HT-29 (cell line): ENCODE measurements at regions not wholly inside any gene's neighbourhood (a gene's known extent, or its start where the extent isn't known, plus 50 kb on each side); places are given as distances from the start of the nearest gene placed in this dataset.

Experiments used
- DNase-seq: peaks from one replicate; pipeline ENCODE4 v3.0.0-alpha.2; 2015; ENCODE audit warnings: low spot score

DNA sequence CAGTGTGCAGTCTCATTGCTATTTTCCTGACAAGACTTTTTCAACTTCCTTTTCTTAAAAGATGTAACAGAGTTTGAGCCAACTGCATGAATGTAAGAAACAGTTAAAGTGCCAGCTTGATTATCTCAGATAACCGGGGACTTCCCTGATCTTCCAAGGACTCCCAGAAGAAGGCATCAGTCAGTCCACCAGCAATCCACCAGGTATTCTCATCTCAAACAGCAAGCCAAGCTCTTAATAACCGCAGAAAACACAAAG, 350.1 kb downstream of the LIG4 start:
- DNase-seq, result no peak

DNA sequence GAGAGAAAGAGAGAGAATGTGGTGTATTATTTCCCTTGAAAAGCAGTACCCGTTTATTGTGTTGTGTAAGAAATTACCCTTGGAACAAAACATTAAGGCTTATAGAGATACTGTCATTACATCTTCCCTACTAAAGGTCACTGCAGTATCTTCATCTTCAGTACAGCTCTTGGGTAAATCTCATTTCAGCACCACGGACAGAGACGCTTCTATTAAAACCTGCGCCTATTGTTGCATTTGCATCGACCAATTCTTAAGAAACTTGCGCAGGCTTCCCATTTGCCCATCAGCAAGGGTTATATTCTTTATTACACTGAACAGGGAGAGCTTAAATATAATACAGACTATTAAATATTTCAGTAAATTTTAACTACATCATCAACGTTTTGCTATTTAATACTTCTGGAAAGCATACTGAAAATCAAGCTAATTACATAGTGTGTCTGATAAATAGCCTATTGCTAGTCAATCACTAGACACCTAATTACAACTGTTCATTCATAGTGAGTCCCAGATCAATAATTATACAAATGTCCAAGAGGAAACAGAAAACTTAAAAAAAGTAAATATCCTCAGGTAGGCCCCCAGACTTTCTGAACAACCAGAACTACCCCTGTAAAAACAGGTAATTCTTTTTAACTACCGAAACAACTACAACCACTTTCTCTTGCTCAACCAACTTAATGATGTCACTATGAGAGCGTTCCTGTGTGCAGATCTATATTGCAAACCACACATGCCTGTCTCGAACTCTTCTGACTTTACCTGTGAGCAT, 350.6 kb downstream of the LIG4 start:
- DNase-seq, result peak; percentile 77

DNA sequence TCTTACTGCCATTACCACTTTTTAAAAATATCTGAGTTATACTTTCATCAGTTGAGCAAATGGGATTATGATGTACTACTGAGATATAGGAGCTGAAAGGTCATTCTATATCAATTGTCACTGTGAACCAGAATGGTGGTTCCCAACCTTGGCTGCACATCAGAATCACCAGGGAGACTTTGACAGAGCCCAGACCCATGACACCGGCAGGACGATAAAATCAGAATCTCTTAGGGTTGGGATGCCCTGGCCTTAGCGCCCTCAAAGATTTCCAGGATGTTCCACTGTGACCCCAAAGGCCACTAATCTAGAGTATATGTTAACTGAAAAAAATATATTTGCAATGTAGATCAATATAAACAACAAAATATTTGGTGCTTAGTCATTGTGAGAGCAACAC, 355.1 kb downstream of the LIG4 start:
- DNase-seq, result no peak

DNA sequence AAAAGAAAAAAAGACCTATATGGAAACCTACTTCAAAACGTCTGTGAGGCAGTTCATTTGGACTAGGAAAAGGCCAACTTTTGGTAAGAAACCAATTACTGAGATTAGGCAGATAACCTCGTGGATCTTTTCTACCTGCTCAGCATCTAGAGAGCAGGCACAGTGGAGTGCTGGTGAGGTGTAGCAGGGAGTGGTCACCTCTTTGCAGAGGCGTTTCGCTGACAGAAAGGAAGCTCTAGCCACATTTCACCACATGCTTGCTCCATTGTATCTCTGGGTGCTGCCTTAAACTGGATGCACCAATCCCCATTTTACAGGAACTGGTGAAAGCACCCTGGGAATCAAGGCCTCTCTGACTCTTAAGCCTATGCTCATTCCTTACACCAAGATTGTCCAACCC, 360.5 kb downstream of the LIG4 start:
- no peak for DNase-seq

DNA sequence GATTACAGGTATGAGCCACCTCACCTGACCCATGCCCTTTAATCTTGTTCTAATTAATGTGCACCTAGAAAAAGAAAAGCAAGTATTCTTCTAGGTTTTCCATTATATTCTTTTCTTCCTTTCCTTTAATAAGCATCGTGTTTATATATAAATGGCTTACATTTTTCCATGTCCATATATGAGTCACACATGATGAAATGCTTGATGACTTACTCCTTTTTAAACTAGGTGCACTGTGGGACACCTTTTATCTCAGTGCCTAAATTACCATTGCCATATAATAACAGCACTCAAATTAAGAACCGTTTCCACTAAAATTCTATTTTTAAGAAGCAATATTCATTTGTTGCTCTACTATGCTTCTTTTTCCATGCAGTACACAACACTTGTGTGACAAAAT, 363.3 kb downstream of the LIG4 start:
- no peak for DNase-seq

DNA sequence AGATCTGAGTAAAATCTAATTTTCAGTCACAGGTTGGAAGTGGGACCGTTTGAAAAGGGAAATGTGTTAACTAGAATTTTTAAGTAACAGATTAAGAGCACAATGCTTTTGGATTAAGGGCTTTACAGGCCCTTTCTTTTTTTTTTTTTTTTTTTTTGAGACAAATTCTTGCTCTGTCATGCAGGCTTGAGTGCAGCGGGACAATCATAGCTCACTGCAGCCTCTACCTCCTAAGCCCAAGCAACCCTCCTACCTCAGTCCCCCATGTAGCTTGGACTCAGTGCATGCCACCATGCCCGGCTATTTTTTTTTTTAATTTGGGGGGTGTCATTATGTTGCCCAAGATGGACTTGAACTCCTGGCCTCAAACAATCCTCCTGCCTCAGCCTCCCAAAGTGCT, 363.7 kb downstream of the LIG4 start:
- no peak for DNase-seq

DNA sequence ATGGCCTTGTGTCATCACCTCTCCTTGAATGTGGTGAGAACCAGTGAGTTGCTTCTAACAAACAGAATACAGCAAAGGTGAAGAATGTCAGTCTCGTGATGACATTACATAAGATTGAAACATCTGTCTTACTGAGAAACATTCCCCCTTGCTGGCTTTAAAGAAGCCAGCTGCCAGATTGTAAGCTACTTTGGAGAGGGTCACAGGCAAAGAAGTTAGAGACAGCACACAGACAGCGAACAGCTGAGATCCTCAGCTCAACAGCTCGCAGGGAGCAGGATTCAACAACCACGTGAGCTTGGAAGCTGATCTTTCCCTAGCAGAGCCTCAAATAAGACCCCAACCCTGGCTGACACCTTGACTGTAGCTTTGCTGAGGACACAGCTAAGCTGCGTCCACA, 367.9 kb downstream of the LIG4 start:
- DNase-seq, result no peak

DNA sequence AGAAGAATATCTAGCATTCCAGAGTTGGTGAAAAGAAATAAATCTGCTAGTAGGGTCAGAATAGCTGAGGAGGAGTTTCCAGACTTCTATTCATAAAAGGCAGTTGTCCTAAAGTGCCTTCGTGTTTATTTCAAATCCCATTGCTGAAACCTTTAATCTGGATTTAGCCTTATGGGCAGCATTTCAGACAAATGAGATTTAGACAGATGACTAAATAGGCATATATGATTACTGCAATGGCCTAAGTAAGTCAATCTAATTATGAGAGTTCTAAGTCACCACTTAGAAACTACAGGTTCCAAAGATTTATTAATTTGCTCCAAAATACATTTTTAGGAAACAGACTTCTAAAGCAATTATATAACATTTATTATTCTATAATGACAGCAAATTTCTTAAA, 368.7 kb downstream of the LIG4 start:
- DNase-seq, result no peak

DNA sequence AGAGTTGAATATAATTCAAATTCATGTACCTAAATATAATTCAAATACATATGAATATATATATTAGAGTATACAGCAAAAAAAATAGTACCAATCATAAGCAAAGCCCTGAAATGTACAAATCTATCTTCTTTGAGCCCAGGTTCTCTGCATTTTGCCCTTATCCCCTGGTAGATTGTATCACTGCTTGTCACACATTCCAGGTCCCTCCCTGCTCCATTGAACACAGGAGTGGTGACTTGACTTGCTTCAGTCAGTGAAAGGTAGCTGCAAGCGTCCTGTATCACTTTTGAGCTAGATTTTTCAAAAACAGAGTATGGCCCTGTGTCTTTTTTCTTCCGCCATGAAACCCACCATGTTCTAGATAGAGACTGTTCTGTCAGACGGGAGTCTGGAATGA, 369.4 kb downstream of the LIG4 start:
- no peak for DNase-seq

DNA sequence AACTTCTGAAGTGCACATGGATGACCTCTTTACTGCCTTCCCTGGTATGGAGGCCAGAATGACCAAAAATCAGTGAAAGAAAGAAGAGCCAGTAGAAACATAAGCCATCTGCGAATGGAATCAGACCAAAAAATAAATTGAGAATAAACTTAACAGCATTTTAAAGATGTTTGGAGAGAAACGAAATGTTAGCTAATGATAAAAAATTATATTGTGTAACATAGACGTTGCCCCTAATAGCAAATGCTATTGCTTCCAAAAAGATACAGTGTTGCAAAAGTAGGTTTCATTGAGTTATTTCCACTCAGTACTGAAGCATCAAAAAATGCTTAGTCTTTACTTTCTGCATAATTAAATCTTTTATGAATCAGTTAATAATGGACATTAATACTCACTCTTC, 371.7 kb downstream of the LIG4 start:
- DNase-seq, result no peak

DNA sequence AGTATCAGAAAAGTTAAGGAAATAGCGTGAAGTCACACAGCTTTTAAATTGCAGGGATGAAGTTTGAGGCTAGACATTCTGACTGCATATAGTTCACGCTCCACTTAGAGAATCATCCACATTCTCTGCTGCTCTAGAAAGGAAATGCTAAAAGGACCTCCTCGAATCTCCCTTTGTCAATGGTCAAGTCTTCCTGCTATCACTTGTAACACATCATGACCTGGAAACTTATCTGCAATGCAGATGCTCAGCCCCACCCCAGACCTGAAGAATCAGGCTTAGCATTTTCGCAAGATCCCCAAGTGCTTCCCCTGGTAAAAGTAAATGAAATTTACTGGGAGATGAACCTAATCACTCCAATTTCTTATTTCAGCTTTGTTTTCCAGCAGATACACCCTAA, 372.1 kb downstream of the LIG4 start:
- DNase-seq, result no peak

DNA sequence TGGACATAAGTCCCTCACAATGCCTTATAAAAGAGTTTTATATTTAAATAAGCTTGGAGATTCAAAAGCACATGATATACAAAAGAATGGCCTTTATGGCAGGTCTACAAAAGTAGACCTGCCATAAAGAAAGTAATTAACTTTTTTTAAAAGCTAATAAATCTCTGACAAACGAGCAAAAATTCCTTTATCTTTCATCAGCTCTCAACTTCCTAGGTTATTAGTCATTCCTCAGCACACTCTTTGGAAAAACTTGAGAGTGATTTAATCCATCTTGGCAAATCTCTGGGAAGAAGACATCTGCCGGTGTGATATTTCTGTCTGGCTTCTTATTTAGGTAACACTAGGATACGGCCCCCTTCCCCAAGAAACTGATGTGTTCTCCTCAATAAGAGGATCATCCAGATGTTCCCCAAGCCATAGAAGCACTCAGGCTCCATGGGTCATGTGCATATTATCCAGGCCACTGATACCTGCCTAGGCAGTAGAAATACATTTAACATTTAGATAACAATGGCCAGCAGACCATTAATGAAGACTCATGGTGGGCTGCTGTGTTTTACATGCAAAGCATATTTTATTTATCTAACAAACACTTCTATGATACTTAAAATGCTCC, 372.7 kb downstream of the LIG4 start:
- DNase-seq, result peak; percentile 40

DNA sequence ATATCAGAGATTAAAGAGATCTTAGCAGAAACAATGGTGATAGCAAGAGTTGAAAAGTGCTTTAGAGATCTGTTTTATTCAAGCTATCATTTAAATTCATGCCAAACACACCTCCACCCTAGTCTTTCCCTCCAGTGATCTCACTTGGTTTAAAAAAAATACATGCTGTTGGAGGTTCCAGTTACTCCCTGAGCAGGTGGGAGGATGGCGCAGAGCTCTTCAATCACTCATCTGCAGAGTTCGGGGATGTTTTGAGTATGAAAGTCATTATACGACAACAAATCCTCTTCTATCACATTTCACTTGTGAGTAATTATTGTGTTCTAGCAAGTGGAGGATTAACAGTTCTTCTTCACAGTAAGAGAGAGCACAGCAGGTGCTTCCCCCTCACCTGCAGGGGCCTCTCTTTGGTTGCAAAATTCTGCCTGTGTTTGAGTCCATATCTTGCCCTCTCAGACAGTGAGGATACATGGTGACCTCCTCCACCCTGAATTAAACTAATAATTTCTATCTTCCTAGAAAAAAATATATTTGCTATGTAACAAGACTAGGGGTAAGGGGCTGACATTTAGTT, 376.7 kb downstream of the LIG4 start:
- no peak for DNase-seq

DNA sequence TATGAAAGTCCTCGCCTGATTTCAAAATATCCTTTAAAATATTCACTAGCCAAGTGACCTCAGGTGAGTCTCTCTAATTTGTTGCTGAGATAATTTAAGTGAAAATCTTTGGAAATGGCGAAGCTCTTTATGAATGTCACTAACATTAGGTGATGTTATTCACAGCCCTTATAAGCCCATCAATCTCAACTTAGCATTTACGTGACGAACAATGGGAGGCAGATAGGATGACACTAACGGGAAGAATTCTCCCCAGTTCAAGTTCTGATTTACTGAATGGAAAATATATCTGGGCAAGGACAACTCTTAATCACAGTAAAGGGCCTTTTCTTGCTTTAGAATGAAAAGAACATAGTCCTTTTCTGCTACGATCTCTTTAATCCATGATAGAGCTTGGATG, 378.7 kb downstream of the LIG4 start:
- DNase-seq, result no peak

DNA sequence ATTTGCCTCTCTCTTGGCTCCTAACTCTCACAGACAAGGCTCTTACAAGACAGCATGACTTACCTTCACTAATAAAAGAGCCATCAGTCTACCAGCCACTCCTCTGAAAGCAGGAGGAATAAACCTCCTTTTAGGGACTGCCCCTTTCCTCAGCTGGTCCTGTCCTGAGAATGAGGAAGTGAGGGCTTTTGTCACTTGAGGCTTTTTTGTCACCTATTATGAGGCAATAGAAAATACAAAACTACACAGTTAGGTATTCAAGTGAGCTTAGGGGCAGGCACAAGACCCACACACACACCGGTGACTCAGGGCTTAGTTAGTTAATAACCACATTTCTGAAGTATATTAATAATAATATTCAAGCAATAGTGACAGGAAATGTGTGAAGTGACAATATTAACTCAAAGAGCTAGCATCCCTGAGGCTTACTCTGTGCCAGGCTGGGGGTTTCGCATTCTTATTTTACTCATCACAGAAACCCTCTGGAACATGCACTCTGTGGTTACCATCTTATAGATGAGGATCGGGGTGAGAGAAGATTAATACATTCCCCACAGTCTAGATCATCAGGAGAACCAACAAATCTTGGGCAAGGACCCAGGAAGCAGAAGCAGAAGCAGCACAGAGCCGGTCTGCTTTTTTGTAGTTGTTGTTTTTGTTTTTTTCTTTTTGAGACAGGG, 379.9 kb downstream of the LIG4 start:
- DNase-seq, result peak; percentile 44

DNA sequence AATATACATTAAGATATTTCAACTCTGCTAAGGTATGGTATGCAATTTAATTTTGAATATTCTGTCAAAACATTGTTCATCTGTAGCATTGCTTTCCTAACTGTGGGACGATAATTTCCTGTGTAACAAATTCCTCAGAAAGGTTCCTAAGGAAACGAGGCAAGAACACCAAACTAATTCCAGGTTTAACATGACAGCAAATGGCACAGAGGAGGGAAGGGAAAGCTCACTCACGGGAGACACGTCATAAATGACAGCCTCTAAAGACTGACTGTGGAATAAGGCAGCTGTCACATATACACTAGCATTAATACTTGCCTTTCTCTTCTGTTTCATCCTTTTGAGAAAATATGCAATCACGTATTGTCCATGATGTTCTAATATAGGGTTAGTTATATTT, 380.6 kb downstream of the LIG4 start:
- DNase-seq, result peak; percentile 65

DNA sequence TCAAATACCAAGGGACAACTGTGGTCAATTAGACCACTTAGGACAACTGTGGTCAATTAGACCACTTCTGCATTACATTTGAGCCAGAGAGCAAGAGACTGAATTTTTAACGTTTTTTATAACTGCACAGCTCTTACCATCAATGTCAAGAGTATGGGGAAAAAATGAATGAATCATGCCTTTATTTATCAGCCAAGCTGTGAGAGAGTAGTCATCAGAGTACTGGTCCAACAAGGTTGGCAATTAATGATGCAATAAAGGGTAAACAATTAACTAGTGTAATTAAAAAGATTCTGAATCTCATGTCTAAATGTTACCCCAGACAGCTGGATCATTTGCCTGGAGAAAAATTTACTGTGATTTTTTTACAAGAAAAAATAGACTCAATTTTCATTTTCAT, 381.1 kb downstream of the LIG4 start:
- DNase-seq, result peak; percentile 57

DNA sequence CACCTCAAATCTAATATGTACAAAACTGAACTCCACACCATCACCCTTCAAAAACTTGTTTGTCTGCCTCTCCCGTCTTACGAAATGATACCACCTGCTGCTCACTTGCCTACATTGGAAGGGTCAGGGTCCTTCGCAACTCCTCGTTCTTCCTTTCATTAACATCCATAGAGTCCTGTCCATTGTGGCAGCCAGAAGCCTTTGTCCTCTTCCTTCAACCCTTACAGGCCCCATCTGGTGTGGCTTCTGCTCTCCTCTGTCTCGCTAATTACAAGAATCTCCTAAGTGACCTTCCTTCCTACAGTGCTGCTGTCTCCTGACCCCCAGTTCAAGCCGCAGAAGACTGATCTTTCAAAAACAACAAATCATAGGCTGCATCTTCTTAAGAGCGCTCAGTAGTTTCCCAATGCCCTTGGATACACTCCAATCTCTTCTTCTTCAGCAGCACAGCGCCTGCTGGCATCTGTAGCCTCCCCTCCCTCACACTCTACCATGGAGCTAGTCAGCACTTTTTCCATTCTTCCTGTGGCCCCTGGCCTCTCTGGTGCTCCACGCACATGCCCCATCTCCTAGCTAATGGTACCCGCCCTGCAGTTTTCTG, 382.7 kb downstream of the LIG4 start:
- DNase-seq, result no peak

DNA sequence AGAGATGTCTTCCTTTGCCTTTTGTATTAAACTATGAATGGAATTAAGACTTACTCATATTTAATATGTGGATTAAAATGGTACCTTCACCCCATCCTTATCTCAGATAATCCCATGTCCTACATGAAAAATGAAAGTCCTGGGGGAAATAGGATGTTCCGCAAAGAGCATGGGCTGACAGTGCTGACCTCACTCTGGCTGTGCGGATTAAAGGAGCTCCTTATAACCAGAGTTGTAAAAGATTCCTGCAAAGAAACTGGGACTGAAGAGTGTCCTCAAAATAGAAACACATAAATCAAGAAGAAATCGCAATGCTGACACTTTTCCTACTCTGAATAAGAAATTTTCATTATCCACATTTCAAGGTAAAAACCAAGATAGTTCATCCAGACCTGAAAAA, 384.5 kb downstream of the LIG4 start:
- no peak for DNase-seq

DNA sequence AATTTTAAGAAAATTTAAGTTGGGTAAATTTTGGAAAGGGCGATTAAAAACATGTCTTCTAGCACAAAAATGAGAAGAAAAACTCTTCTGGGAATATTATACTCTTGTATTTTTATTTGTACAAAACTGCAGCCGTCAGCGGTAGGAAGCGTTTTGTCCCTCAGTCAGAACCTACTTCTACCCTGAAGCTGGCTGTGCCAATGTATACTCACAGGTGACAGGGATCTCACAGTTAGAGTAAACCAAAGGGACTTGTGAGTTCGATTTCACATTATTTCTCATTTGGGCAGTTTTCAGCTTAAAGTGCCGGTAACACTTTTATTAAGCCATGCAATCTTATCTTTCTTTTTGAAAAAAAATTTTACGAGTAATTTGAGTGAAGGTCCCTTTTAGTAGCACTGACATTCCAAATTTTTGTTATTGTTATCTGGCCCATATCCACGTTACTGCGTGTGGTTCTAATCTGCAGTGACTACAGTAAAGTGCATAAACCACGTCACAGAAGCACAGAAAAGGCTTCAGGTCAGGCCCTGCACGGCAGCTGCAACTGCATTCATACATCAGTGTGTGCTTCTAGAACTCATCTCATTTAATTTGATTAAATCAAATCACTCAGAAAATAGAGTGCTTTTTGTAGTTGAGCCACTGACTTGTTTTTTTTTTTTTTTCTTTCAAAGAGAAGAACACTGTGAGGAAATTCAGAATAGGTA, 387.3 kb downstream of the LIG4 start:
- no peak for DNase-seq

DNA sequence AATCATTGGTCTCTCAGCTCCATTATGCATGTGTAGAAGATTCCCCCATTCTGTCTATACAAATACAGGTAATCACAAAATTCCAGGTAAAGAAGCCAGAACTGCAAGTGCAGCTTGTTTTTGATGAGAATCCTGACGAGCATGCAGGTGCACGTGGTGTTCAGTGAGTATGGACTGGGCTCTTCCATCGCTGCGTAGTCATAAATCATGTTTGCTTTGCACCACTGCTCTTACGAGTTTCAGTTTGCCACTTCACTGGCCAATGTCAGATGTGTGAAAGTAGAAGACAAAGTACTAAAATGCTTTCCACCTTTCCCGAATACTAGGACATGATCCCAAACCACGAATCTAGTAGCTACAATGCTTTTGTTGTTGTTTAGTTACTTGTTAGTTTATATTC, 390.7 kb downstream of the LIG4 start:
- no peak for DNase-seq

DNA sequence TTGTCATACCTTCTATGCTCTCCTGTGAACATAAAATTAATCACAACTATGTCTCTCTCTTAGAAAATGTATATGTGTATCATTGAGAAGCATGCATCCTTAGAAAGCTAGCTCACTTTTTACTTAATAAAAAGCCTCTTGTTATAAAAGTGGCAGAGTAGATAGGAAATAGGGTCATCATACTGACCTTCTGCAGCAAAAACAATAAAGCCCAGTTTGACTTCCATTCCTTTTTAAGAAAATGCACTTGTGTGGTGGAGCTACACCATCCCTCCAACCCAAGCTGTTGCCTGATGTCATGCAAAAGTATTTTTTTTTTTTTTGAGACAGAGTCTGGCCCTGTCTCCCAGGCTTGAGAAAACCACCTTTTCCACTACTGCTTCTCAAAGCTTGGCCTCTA, 393.3 kb downstream of the LIG4 start:
- no peak for DNase-seq
